ENCODE measurements at regions not wholly inside any gene's neighbourhood (a gene's known extent, or its start where the extent isn't known, plus 50 kb on each side); places are given as distances from the start of the nearest gene placed in this dataset.

DNA sequence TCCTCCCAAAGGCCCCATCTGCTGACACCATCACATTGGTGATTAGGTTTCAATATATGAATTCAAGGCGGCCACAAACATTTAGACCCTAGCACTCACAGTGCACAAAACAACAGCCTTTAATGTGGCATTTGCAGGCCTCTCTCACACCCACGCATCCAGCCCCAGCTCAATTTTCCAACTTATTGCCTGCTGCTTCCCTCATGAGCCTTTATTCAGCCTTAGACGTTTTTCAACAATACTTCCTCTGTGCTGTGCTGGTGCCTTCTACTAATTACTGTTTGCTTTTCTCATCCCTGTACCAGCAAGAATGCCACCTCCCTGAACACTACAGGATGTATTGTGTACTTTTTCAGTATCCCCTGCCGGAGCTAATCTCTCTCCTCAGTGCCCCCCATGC is 334.6 kb downstream of the GABRB3 start:
- TF ChIP-seq, protein P1, sequence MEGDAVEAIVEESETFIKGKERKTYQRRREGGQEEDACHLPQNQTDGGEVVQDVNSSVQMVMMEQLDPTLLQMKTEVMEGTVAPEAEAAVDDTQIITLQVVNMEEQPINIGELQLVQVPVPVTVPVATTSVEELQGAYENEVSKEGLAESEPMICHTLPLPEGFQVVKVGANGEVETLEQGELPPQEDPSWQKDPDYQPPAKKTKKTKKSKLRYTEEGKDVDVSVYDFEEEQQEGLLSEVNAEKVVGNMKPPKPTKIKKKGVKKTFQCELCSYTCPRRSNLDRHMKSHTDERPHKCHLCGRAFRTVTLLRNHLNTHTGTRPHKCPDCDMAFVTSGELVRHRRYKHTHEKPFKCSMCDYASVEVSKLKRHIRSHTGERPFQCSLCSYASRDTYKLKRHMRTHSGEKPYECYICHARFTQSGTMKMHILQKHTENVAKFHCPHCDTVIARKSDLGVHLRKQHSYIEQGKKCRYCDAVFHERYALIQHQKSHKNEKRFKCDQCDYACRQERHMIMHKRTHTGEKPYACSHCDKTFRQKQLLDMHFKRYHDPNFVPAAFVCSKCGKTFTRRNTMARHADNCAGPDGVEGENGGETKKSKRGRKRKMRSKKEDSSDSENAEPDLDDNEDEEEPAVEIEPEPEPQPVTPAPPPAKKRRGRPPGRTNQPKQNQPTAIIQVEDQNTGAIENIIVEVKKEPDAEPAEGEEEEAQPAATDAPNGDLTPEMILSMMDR (IDR thresholded peaks at IDR 0.05; ENCODE audit: low read depth, low read length): no peak
- TF ChIP-seq EZH2phosphoT487 (IDR thresholded peaks at IDR 0.05; ENCODE audit: low read depth): no peak
- Histone ChIP-seq H3K27ac (ENCODE audit: low read length) (no peak overlapping the region), H3K9ac (ENCODE audit: low read length) (no peak overlapping the region), H3K79me2 (ENCODE audit: low read length) (no peaks in the 10 kb centered on the region), H3K9me3 (ENCODE audit: insufficient read depth, low read length) (no peaks in the 10 kb centered on the region), H3K4me3 (ENCODE audit: low read length) (no peak overlapping the region), H4K20me1 (ENCODE audit: insufficient read depth, low read length) (no peaks in the 10 kb centered on the region), H3K27me3 (ENCODE audit: low read depth, low read length) (no peaks in the 10 kb centered on the region), H2AFZ (ENCODE audit: low read depth, low read length) (no peak overlapping the region), H3K4me2 (ENCODE audit: low read length) (no peak overlapping the region), H3K36me3 (replicated peaks; ENCODE audit: low read depth, low read length) (no peaks in the 10 kb centered on the region), H3K4me1 (ENCODE audit: low read length) (no peaks in the 10 kb centered on the region)

GRCh38 chr15:26433818-26434217 is 339.0 kb downstream of the GABRB3 start:
- Histone ChIP-seq H2AFZ (ENCODE audit: low read depth, low read length) (no peak overlapping the region), H3K9me3 (ENCODE audit: insufficient read depth, low read length) (peaks cover 6% of the 10 kb centered on the region; the same call in 1 of the 2 replicates), H3K27ac (ENCODE audit: low read length) (no peak overlapping the region), H4K20me1 (ENCODE audit: insufficient read depth, low read length) (no peaks in the 10 kb centered on the region), H3K79me2 (ENCODE audit: low read length) (no peaks in the 10 kb centered on the region), H3K4me1 (ENCODE audit: low read length) (no peaks in the 10 kb centered on the region), H3K4me3 (ENCODE audit: low read length) (no peak overlapping the region), H3K36me3 (replicated peaks; ENCODE audit: low read depth, low read length) (no peaks in the 10 kb centered on the region), H3K4me2 (ENCODE audit: low read length) (no peak overlapping the region), H3K27me3 (ENCODE audit: low read depth, low read length) (no peaks in the 10 kb centered on the region), H3K9ac (ENCODE audit: low read length) (no peak overlapping the region)
- TF ChIP-seq EZH2phosphoT487 (IDR thresholded peaks at IDR 0.05; ENCODE audit: low read depth): no peak
- TF ChIP-seq, protein P1 (IDR thresholded peaks at IDR 0.05; ENCODE audit: low read depth, low read length): no peak

DNA sequence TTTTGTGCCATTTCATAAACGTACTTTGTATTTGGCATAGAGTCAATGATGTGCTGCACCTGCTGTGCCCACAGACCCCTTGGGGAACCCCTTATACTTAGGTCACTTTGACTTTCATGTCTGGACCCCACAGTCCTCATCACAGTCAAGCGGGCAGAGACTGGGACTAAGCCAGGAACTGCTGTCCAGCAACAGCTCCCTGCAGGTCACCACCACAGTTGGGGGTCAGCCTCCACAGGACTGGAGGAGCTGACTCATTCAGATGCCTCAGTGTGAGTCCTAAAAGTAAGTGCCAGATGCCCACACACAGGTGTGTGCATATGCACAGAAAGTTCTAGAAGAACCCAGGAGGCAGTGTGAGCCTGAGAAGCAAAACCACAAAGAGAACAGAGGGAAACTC is 339.8 kb downstream of the GABRB3 start:
- no peak overlapping the region for H3K27ac ChIP-seq (ENCODE audit: low read length)
- no peak overlapping the region for H3K4me2 ChIP-seq (ENCODE audit: low read length)
- H3K79me2 ChIP-seq (ENCODE audit: low read length): no peaks in the 10 kb centered on the region
- no peaks in the 10 kb centered on the region for H3K36me3 ChIP-seq (replicated peaks; ENCODE audit: low read depth, low read length)
- TF ChIP-seq EZH2phosphoT487 (IDR thresholded peaks at IDR 0.05; ENCODE audit: low read depth): no peak
- TF ChIP-seq, protein P1 (IDR thresholded peaks at IDR 0.05; ENCODE audit: low read depth, low read length): no peak
- H2AFZ ChIP-seq (ENCODE audit: low read depth, low read length): no peak overlapping the region
- H4K20me1 ChIP-seq (ENCODE audit: insufficient read depth, low read length): no peaks in the 10 kb centered on the region
- H3K9ac ChIP-seq (ENCODE audit: low read length): no peak overlapping the region
- H3K9me3 ChIP-seq (ENCODE audit: insufficient read depth, low read length): peaks cover 6% of the 10 kb centered on the region; the same call in 1 of the 2 replicates
- no peak overlapping the region for H3K4me3 ChIP-seq (ENCODE audit: low read length)
- no peaks in the 10 kb centered on the region for H3K4me1 ChIP-seq (ENCODE audit: low read length)
- no peaks in the 10 kb centered on the region for H3K27me3 ChIP-seq (ENCODE audit: low read depth, low read length)

DNA sequence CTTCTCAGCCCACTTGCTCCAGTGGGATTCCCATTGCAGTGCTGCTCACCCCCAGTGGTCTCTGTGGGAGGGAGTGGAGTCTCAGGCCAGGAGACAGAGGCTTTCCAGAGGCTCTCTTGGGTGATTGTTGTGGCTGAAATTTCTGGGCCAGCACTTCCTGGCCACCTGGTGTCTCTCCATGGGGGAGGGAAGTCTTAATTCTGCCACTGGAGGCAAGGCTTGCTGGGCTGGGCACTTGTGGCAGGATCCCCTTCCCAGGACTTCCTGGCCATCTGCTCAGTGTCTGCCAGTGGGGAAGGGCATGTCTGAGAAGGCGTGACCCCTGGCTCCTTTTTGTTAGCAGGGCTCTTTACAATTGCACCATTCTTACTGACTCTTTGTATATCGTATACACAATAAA is 351.8 kb downstream of the GABRB3 start:
- H2AFZ ChIP-seq (ENCODE audit: low read depth, low read length): no peak overlapping the region

More for the DNA sequence above, 351.8 kb downstream of the GABRB3 start:
- H4K20me1 ChIP-seq (ENCODE audit: insufficient read depth, low read length): no peaks in the 10 kb centered on the region
- no peaks in the 10 kb centered on the region for H3K36me3 ChIP-seq (replicated peaks; ENCODE audit: low read depth, low read length)
- H3K79me2 ChIP-seq (ENCODE audit: low read length): no peaks in the 10 kb centered on the region
- H3K27ac ChIP-seq (ENCODE audit: low read length): no peak overlapping the region
- TF ChIP-seq, protein P1 (IDR thresholded peaks at IDR 0.05; ENCODE audit: low read depth, low read length): no peak
- no peak for TF ChIP-seq EZH2phosphoT487 (IDR thresholded peaks at IDR 0.05; ENCODE audit: low read depth)
- no peak overlapping the region for H3K9ac ChIP-seq (ENCODE audit: low read length)
- no peak overlapping the region for H3K4me2 ChIP-seq (ENCODE audit: low read length)
- H3K27me3 ChIP-seq (ENCODE audit: low read depth, low read length): no peaks in the 10 kb centered on the region
- no peak overlapping the region for H3K4me3 ChIP-seq (ENCODE audit: low read length)
- no peaks in the 10 kb centered on the region for H3K4me1 ChIP-seq (ENCODE audit: low read length)
- H3K9me3 ChIP-seq (ENCODE audit: insufficient read depth, low read length): no peaks in the 10 kb centered on the region

All from OCI-LY3 (cell line).